ENCODE measurements at regions not wholly inside any gene's neighbourhood (a gene's known extent, or its start where the extent isn't known, plus 50 kb on each side); places are given as distances from the start of the nearest gene placed in this dataset.

GRCh38 chr15:35827141-35827540 lies 281.2 kb upstream of the DPH6 start:
- no peak overlapping the region for H3K4me3 ChIP-seq (ENCODE audit: low read length)

GRCh38 chr15:35827911-35828310 lies 281.9 kb upstream of the DPH6 start:
- H3K4me3 ChIP-seq (ENCODE audit: low read length): no peak overlapping the region
- DNase-seq (ENCODE audit: low read depth, low spot score): no peak

More at GRCh38 chr15:35827141-35827540, 281.2 kb upstream of the DPH6 start:
- DNase-seq (ENCODE audit: low read depth, low spot score): no peak

GRCh38 chr15:35833581-35833980 lies 287.6 kb upstream of the DPH6 start:
- H3K4me3 ChIP-seq (ENCODE audit: low read length): no peak overlapping the region
- no peak for DNase-seq (ENCODE audit: low read depth, low spot score)

- no peak overlapping the region for H3K4me3 ChIP-seq (ENCODE audit: low read length)
- DNase-seq (ENCODE audit: low read depth, low spot score): no peak
These were observed 288.4 kb upstream of the DPH6 start for GRCh38 chr15:35834216-35834830.

- DNase-seq (ENCODE audit: low read depth, low spot score): no peak
- no peak overlapping the region for H3K4me3 ChIP-seq (ENCODE audit: low read length)
These were observed 288.9 kb upstream of the DPH6 start for GRCh38 chr15:35834866-35835265.

GRCh38 chr15:35838424-35839111 lies 292.6 kb upstream of the DPH6 start:
- DNase-seq (ENCODE audit: low read depth, low spot score): no peak
- H3K4me3 ChIP-seq (ENCODE audit: low read length): no peak overlapping the region

- H3K4me3 ChIP-seq (ENCODE audit: low read length): no peak overlapping the region
- DNase-seq (ENCODE audit: low read depth, low spot score): no peak
These were observed 296.7 kb upstream of the DPH6 start for GRCh38 chr15:35842631-35843030.

- no peak overlapping the region for H3K4me3 ChIP-seq (ENCODE audit: low read length)
- DNase-seq (ENCODE audit: low read depth, low spot score): no peak
These were observed 297.5 kb upstream of the DPH6 start for GRCh38 chr15:35843498-35843897.

GRCh38 chr15:35850284-35850683 lies 304.3 kb upstream of the DPH6 start:
- no peak for DNase-seq (ENCODE audit: low read depth, low spot score)
- H3K4me3 ChIP-seq (ENCODE audit: low read length): no peak overlapping the region

GRCh38 chr15:35851491-35851890 lies 305.5 kb upstream of the DPH6 start:
- no peak for DNase-seq (ENCODE audit: low read depth, low spot score)
- no peak overlapping the region for H3K4me3 ChIP-seq (ENCODE audit: low read length)

GRCh38 chr15:35852818-35853624 lies 307.1 kb upstream of the DPH6 start:
- no peak for DNase-seq (ENCODE audit: low read depth, low spot score)
- H3K4me3 ChIP-seq (ENCODE audit: low read length): no peak overlapping the region

GRCh38 chr15:35854316-35854715 lies 308.4 kb upstream of the DPH6 start:
- DNase-seq (ENCODE audit: low read depth, low spot score): no peak
- no peak overlapping the region for H3K4me3 ChIP-seq (ENCODE audit: low read length)

- DNase-seq (ENCODE audit: low read depth, low spot score): no peak
- H3K4me3 ChIP-seq (ENCODE audit: low read length): no peak overlapping the region
These were observed 311.7 kb upstream of the DPH6 start for GRCh38 chr15:35857567-35858226.

- no peak for DNase-seq (ENCODE audit: low read depth, low spot score)
These were observed 312.7 kb upstream of the DPH6 start for GRCh38 chr15:35858707-35859106.

GRCh38 chr15:35863655-35864054 lies 317.7 kb upstream of the DPH6 start:
- no peak for DNase-seq (ENCODE audit: low read depth, low spot score)

More at GRCh38 chr15:35858707-35859106, 312.7 kb upstream of the DPH6 start:
- H3K4me3 ChIP-seq (ENCODE audit: low read length): no peak overlapping the region

GRCh38 chr15:35867356-35867755 lies 321.4 kb upstream of the DPH6 start:
- no peak for DNase-seq (ENCODE audit: low read depth, low spot score)
- no peak overlapping the region for H3K4me3 ChIP-seq (ENCODE audit: low read length)

More at GRCh38 chr15:35863655-35864054, 317.7 kb upstream of the DPH6 start:
- no peak overlapping the region for H3K4me3 ChIP-seq (ENCODE audit: low read length)

GRCh38 chr15:35871282-35871681 lies 325.3 kb upstream of the DPH6 start:
- no peak overlapping the region for H3K4me3 ChIP-seq (ENCODE audit: low read length)
- DNase-seq (ENCODE audit: low read depth, low spot score): no peak

- DNase-seq (ENCODE audit: low read depth, low spot score): no peak
- H3K4me3 ChIP-seq (ENCODE audit: low read length): no peak overlapping the region
These were observed 325.8 kb upstream of the DPH6 start for GRCh38 chr15:35871812-35872211.

- DNase-seq (ENCODE audit: low read depth, low spot score): no peak
- no peak overlapping the region for H3K4me3 ChIP-seq (ENCODE audit: low read length)
These were observed 326.6 kb upstream of the DPH6 start for GRCh38 chr15:35872577-35872976.
